ENCODE measurements at regions not wholly inside any gene's neighbourhood (a gene's known extent, or its start where the extent isn't known, plus 50 kb on each side); places are given as distances from the start of the nearest gene placed in this dataset.

- peaks cover 3% of the 10 kb centered on the region; the same call in 2 of the 3 replicates for H3K9me3 ChIP-seq (replicated peaks; ENCODE audit: control insufficient read depth, insufficient read depth, low read length)
- in situ Hi-C loops (cut with MboI), result no loop called here
- H3K9ac ChIP-seq (ENCODE audit: control insufficient read depth, insufficient read depth, low read length), result no peak overlapping the region
- H3K36me3 ChIP-seq (ENCODE audit: control insufficient read depth in 2 of 2, insufficient read depth in 2 of 2, low read length in 1 of 2), result no peaks in the 10 kb centered on the region
- RAD21 ChIA-PET (ENCODE audit: unreplicated experiment), result interaction anchor here (0.5 to 5.6 kb wide), 7 partner anchors 23 to 507 kb away, joined by 3 to 40 read pairs (median 5); partner anchors contain the start of gene ZFP36L2
- H3K79me2 ChIP-seq (ENCODE audit: control insufficient read depth, insufficient read depth, low read length), result no peaks in the 10 kb centered on the region
- no TSS peak for BruUV-seq (replicated peaks)
- 42% methylated on average over 12 of the region's 12 CpGs for WGBS (ENCODE audit: insufficient coverage, insufficient replicate concordance, low lambda C conversion rate, missing lambda C conversion rate)
- DNase-seq (ENCODE audit: low read depth, low spot score), result no peak
- FAIRE-seq, result no peak
- no peak overlapping the region for H3K4me2 ChIP-seq (ENCODE audit: control insufficient read depth, insufficient read depth)
- H3K27me3 ChIP-seq (replicated peaks in 1 of 2; ENCODE audit: control insufficient read depth in 2 of 2, insufficient read depth in 2 of 2, low read length in 1 of 2), result peaks cover 0 to 1% of the 10 kb centered on the region in 2 experiments; a peak in 1 of 4 replicates
- SMC1A ChIA-PET (ENCODE audit: uncharacterized antibody, unreplicated experiment), result interaction anchor here (1.0 to 1.6 kb wide), 3 partner anchors 507 to 564 kb away, joined by 4 to 7 read pairs (median 7); no protein-coding TSS in a partner anchor
- POLR2A ChIA-PET, result no interaction called here
- H4K20me1 ChIP-seq (ENCODE audit: control insufficient read depth, insufficient read depth), result no peaks in the 10 kb centered on the region
- H3K4me3 ChIP-seq, result no peak overlapping the region
- intact Hi-C loops (cut with micrococcal nuclease; ENCODE audit: unreplicated experiment), result loop anchor here (10.0 kb wide), 2 partner anchors 427 to 507 kb away; no protein-coding TSS in a partner anchor
- CTCF ChIA-PET, result interaction anchor here (0.8 to 7.2 kb wide), 9 partner anchors 8 to 564 kb away, joined by 3 to 61 read pairs (median 4); no protein-coding TSS in a partner anchor
- no peak for ATAC-seq
- TF ChIP-seq NFXL1 (IDR thresholded peaks at IDR 0.05; ENCODE audit: borderline replicate concordance) (no peak), JUND (IDR thresholded peaks at IDR 0.05; ENCODE audit: low read depth, low read length) (no peak), MEF2A (IDR thresholded peaks at IDR 0.05; ENCODE audit: insufficient read depth, low read depth, low read length) (no peak), NR2C2 (IDR thresholded peaks at IDR 0.05; ENCODE audit: borderline replicate concordance, control insufficient read depth, insufficient read length, low read depth) (no peak), CBX5 (IDR thresholded peaks at IDR 0.05; ENCODE audit: low read depth) (no peak), BCL11A (IDR thresholded peaks at IDR 0.05; ENCODE audit: low read depth, low read length) (no peak), HCFC1 (IDR thresholded peaks at IDR 0.05; ENCODE audit: low read length) (no peak), HDGF (IDR thresholded peaks at IDR 0.05) (no peak), KAT2A (conservative IDR thresholded peaks at IDR 0.05; ENCODE audit: control insufficient read depth, low read depth, low read length) (no peak), ELK1 (IDR thresholded peaks at IDR 0.05; ENCODE audit: low read depth, low read length) (no peak), MTA3 (IDR thresholded peaks at IDR 0.05; ENCODE audit: borderline replicate concordance, low read length) (no peak)
- TF ChIP-seq, protein P1, sequence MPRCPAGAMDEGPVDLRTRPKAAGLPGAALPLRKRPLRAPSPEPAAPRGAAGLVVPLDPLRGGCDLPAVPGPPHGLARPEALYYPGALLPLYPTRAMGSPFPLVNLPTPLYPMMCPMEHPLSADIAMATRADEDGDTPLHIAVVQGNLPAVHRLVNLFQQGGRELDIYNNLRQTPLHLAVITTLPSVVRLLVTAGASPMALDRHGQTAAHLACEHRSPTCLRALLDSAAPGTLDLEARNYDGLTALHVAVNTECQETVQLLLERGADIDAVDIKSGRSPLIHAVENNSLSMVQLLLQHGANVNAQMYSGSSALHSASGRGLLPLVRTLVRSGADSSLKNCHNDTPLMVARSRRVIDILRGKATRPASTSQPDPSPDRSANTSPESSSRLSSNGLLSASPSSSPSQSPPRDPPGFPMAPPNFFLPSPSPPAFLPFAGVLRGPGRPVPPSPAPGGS (IDR thresholded peaks at IDR 0.05; ENCODE audit: borderline replicate concordance, insufficient read depth, low read depth, low read length, poor library complexity, severe bottlenecking), result no peak
- H2AFZ ChIP-seq (ENCODE audit: control insufficient read depth, low read depth, low read length), result no peak overlapping the region
- H3K4me1 ChIP-seq (ENCODE audit: control insufficient read depth, insufficient read depth, low read length), result peaks cover 8% of the 10 kb centered on the region
- H3K27ac ChIP-seq (ENCODE audit: control insufficient read depth, insufficient read depth), result no peak overlapping the region
Observed at GRCh38 chr2:42977270-42978174, 185.1 kb upstream of the HAAO start.
